ENCODE measurements at regions not wholly inside any gene's neighbourhood (a gene's known extent, or its start where the extent isn't known, plus 50 kb on each side); places are given as distances from the start of the nearest gene placed in this dataset.

DNA sequence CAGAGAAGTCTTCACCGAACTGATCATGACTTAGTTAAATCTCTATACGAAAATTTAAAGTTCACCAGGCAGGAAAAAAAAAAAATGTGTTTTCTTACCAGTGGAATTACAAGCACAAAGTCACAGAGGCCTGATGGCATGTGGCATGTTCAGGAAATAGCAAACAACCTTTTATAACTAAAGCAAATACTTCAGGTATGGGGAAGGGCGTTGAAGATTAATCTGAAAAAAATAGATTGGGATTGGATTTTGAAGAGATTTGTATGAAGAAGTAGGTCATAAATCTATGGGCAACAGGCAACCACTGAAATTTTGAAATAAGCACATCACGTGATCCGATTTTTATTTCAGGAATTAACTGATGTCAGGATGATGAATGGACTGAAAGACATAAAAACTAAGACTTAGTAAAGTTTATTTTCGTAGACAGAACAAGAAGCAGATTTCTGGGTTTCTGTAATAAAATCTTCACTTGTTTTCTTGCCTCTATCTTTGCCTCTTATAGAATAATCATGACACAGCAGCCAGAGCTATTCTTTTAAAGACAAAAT is 295.9 kb upstream of the ADGRL4 start:
- Histone ChIP-seq H3K36me3 (ENCODE audit: low read length) (no peaks in the 10 kb centered on the region), H3K4me2 (ENCODE audit: low read depth, low read length, poor library complexity, severe bottlenecking) (no peak overlapping the region), H3K9me2 (replicated peaks; ENCODE audit: insufficient read depth, low read length) (no peaks in the 10 kb centered on the region), H3K27ac (ENCODE audit: low read depth, low read length) (no peak overlapping the region), H3K79me2 (ENCODE audit: insufficient read depth, low read length) (no peaks in the 10 kb centered on the region), H3K4me3 (ENCODE audit: insufficient read depth, low read length, poor library complexity, severe bottlenecking) (no peak overlapping the region), H3F3A (ENCODE audit: insufficient read depth) (no peaks in the 10 kb centered on the region), H3K9ac (ENCODE audit: low read length) (no peak overlapping the region), H3K27me3 (ENCODE audit: low read length) (no peaks in the 10 kb centered on the region), H3K9me3 (ENCODE audit: insufficient read depth, low read length) (no peaks in the 10 kb centered on the region), H4K20me1 (ENCODE audit: low read depth, low read length) (no peaks in the 10 kb centered on the region), H2AFZ (ENCODE audit: low read depth, low read length, severe bottlenecking) (no peak overlapping the region)
- TF ChIP-seq, protein P1, sequence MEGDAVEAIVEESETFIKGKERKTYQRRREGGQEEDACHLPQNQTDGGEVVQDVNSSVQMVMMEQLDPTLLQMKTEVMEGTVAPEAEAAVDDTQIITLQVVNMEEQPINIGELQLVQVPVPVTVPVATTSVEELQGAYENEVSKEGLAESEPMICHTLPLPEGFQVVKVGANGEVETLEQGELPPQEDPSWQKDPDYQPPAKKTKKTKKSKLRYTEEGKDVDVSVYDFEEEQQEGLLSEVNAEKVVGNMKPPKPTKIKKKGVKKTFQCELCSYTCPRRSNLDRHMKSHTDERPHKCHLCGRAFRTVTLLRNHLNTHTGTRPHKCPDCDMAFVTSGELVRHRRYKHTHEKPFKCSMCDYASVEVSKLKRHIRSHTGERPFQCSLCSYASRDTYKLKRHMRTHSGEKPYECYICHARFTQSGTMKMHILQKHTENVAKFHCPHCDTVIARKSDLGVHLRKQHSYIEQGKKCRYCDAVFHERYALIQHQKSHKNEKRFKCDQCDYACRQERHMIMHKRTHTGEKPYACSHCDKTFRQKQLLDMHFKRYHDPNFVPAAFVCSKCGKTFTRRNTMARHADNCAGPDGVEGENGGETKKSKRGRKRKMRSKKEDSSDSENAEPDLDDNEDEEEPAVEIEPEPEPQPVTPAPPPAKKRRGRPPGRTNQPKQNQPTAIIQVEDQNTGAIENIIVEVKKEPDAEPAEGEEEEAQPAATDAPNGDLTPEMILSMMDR (IDR thresholded peaks at IDR 0.05; ENCODE audit: insufficient read depth, low read length, poor library complexity, severe bottlenecking) = no peak
- TF ChIP-seq EZH2phosphoT487 (conservative IDR thresholded peaks at IDR 0.05; ENCODE audit: low read length) = no peak

DNA sequence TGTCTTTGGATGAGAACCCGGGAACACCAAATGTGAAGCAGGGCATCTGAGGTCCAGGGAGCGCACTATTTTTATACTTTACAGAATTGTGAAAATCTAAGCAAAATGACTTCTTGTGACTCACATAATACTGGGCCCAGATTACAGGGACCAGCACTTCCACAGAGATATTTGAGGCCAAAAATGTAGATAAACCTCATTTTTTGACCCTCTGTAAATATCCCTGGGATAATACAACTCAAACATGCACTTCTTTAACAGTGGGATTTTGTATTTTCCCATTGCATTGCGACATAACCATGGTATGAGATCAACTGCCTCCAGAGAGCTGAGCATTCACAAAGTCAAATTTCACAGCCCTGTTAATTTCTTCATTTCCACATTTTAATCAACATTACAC is 289.4 kb upstream of the ADGRL4 start:
- Histone ChIP-seq H3K9me2 (replicated peaks; ENCODE audit: insufficient read depth, low read length) (no peaks in the 10 kb centered on the region), H3K27me3 (ENCODE audit: low read length) (no peaks in the 10 kb centered on the region), H3K79me2 (ENCODE audit: insufficient read depth, low read length) (no peaks in the 10 kb centered on the region), H3K9me3 (ENCODE audit: insufficient read depth, low read length) (no peaks in the 10 kb centered on the region), H3K4me2 (ENCODE audit: low read depth, low read length, poor library complexity, severe bottlenecking) (no peak overlapping the region), H3K9ac (ENCODE audit: low read length) (no peak overlapping the region), H3K27ac (ENCODE audit: low read depth, low read length) (no peak overlapping the region), H4K20me1 (ENCODE audit: low read depth, low read length) (no peaks in the 10 kb centered on the region), H3K4me3 (ENCODE audit: insufficient read depth, low read length, poor library complexity, severe bottlenecking) (no peak overlapping the region), H3K36me3 (ENCODE audit: low read length) (no peaks in the 10 kb centered on the region), H2AFZ (ENCODE audit: low read depth, low read length, severe bottlenecking) (no peak overlapping the region), H3F3A (ENCODE audit: insufficient read depth) (no peaks in the 10 kb centered on the region)
- TF ChIP-seq EZH2phosphoT487 (conservative IDR thresholded peaks at IDR 0.05; ENCODE audit: low read length) = no peak
- TF ChIP-seq, protein P1 (IDR thresholded peaks at IDR 0.05; ENCODE audit: insufficient read depth, low read length, poor library complexity, severe bottlenecking) = no peak

DNA sequence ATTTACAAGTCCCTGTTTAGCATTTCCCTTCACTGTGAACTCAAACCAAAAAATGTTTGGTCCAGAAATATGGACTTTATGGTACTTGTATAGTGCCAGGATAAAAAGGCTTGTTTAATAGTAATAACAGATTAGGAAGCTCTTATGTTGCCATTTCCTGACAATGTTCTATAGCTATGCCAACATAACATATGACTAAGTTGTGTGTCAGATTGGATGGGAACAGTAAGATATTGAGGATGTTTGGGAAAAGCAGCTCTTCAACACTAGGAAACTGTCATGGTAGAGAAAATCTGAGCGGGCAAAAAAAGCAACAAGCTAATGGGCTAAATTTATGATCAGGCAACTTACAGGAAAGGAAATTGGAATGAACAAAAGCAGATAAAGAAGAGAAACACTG is 287.1 kb upstream of the ADGRL4 start:
- Histone ChIP-seq H3K9ac (ENCODE audit: low read length) (no peak overlapping the region), H3K4me3 (ENCODE audit: insufficient read depth, low read length, poor library complexity, severe bottlenecking) (no peak overlapping the region), H3K27ac (ENCODE audit: low read depth, low read length) (no peak overlapping the region), H3K27me3 (ENCODE audit: low read length) (no peaks in the 10 kb centered on the region), H4K20me1 (ENCODE audit: low read depth, low read length) (no peaks in the 10 kb centered on the region), H3K79me2 (ENCODE audit: insufficient read depth, low read length) (no peaks in the 10 kb centered on the region), H3F3A (ENCODE audit: insufficient read depth) (no peaks in the 10 kb centered on the region), H3K4me2 (ENCODE audit: low read depth, low read length, poor library complexity, severe bottlenecking) (no peak overlapping the region), H3K9me2 (replicated peaks; ENCODE audit: insufficient read depth, low read length) (no peaks in the 10 kb centered on the region), H2AFZ (ENCODE audit: low read depth, low read length, severe bottlenecking) (no peak overlapping the region), H3K9me3 (ENCODE audit: insufficient read depth, low read length) (no peaks in the 10 kb centered on the region), H3K36me3 (ENCODE audit: low read length) (no peaks in the 10 kb centered on the region)
- TF ChIP-seq, protein P1 (IDR thresholded peaks at IDR 0.05; ENCODE audit: insufficient read depth, low read length, poor library complexity, severe bottlenecking) = no peak
- no peak for TF ChIP-seq EZH2phosphoT487 (conservative IDR thresholded peaks at IDR 0.05; ENCODE audit: low read length)

Measured in SU-DHL-6 (cell line).